ENCODE measurements at regions not wholly inside any gene's neighbourhood (a gene's known extent, or its start where the extent isn't known, plus 50 kb on each side); places are given as distances from the start of the nearest gene placed in this dataset.

DNA sequence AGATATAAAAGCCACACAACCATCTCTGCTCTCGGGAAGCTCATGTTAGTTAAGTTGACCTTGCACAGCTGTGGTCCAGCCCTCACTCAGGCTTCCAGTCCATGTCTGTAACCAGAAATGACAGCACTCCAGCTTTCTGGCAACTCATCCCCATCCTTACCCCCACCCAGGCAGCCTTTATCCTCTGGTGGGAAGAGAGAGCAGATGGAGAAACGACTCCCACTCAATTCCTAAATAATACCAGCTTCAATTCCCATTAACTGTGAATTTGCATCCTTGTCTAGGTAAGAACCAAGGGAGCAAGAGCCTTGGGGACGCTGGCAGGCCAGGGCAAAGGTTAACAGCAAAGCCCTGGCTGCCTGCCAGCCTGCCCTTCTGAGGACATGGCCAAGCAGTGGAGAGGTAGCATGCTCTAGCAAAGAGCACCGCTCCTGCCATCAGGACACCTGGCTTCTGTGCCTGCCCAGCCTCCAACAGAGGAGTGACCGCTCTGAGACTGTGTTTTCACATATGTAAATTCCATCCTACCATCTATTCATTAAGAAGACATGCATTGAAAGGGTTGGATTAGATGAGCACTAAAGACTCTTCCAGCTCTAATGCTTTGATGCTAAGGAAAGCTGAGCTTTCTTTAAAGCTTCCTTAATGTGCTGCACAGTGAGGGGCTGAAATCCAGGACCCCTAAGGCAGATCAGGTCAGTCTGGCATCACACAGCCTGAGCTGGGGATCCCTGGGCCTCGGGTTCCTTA lies 236.1 kb downstream of the GRIN2B start:
- H3K9me3 ChIP-seq (ENCODE audit: control insufficient read depth, low read length), result no peaks in the 10 kb centered on the region
- no peak overlapping the region for H3K9ac ChIP-seq (ENCODE audit: low read length)
- H3K4me3 ChIP-seq (ENCODE audit: low read length), result no peak overlapping the region
- H3K27me3 ChIP-seq (ENCODE audit: control insufficient read depth, insufficient read depth, low read length), result no peaks in the 10 kb centered on the region
- H3K36me3 ChIP-seq (ENCODE audit: control insufficient read depth, insufficient read depth, low read length), result no peaks in the 10 kb centered on the region
- no peaks in the 10 kb centered on the region for H3K4me1 ChIP-seq (ENCODE audit: control insufficient read depth, insufficient read depth, low read length)

DNA sequence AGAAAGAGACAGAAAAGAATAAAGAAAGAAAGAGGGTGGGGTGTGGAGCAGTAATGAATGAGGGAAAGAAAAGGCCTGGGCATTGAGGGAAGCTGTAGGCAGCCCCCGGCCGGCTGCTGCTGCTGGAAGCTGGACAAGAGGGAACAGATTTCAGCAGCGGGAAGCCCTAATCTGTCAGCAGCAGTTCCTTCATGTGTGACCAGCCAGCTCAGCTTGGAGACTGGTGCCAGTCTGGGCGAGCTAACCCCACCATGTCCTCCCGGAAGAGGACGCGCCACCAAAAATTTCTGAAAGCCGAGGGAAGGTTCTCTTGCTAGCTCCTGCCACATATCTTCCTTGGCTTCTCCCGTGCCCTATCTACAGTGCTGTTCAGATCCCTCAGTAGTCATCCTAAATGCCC lies 236.8 kb downstream of the GRIN2B start:
- Histone ChIP-seq H3K4me1 (ENCODE audit: control insufficient read depth, insufficient read depth, low read length) (no peaks in the 10 kb centered on the region), H3K9ac (ENCODE audit: low read length) (no peak overlapping the region), H3K36me3 (ENCODE audit: control insufficient read depth, insufficient read depth, low read length) (no peaks in the 10 kb centered on the region), H3K9me3 (ENCODE audit: control insufficient read depth, low read length) (no peaks in the 10 kb centered on the region), H3K27me3 (ENCODE audit: control insufficient read depth, insufficient read depth, low read length) (no peaks in the 10 kb centered on the region), H3K4me3 (ENCODE audit: low read length) (no peak overlapping the region)

GRCh38 chr12:13740149-13740545 lies 241.3 kb downstream of the GRIN2B start:
- H3K36me3 ChIP-seq (ENCODE audit: control insufficient read depth, insufficient read depth, low read length), result no peaks in the 10 kb centered on the region
- no peaks in the 10 kb centered on the region for H3K27me3 ChIP-seq (ENCODE audit: control insufficient read depth, insufficient read depth, low read length)
- H3K4me1 ChIP-seq (ENCODE audit: control insufficient read depth, insufficient read depth, low read length), result no peaks in the 10 kb centered on the region
- H3K4me3 ChIP-seq (ENCODE audit: low read length), result no peak overlapping the region
- no peak overlapping the region for H3K9ac ChIP-seq (ENCODE audit: low read length)
- H3K9me3 ChIP-seq (ENCODE audit: control insufficient read depth, low read length), result no peaks in the 10 kb centered on the region

- H3K9me3 ChIP-seq (ENCODE audit: control insufficient read depth, low read length), result no peaks in the 10 kb centered on the region
- no peak overlapping the region for H3K4me3 ChIP-seq (ENCODE audit: low read length)
- H3K9ac ChIP-seq (ENCODE audit: low read length), result no peak overlapping the region
- no peaks in the 10 kb centered on the region for H3K36me3 ChIP-seq (ENCODE audit: control insufficient read depth, insufficient read depth, low read length)
- no peaks in the 10 kb centered on the region for H3K4me1 ChIP-seq (ENCODE audit: control insufficient read depth, insufficient read depth, low read length)
- H3K27me3 ChIP-seq (ENCODE audit: control insufficient read depth, insufficient read depth, low read length), result no peaks in the 10 kb centered on the region
Observed at GRCh38 chr12:13735734-13736133, 245.7 kb downstream of the GRIN2B start.

DNA sequence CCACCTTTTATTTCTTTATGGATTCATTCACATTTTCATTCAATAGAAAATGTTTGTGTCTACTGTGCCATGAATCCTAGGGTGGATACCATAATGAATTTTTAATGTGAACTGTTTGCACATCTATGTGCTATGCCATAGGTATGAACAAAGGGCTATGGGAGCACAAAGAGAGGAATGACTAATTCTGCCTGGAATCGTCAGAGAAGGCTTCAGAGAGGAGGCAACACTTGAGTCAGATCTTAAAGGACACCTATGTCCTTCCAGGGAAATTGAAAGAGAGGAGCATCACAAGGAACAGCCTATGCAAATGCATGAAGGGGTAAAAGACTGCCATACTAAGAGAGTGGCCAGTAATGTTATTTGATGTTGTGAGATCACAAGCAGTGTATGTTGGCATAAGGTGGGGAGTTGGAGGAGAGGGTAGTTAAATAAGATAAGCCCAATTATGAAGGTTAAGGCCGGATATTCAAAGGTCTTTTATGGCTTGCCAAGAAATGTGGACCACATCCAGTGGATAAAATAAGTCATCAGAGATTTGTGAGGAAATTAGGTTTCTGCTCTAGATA lies 246.7 kb downstream of the GRIN2B start:
- H3K9ac ChIP-seq (ENCODE audit: low read length), result no peak overlapping the region
- H3K36me3 ChIP-seq (ENCODE audit: control insufficient read depth, insufficient read depth, low read length), result no peaks in the 10 kb centered on the region
- no peaks in the 10 kb centered on the region for H3K27me3 ChIP-seq (ENCODE audit: control insufficient read depth, insufficient read depth, low read length)
- no peak overlapping the region for H3K4me3 ChIP-seq (ENCODE audit: low read length)
- H3K4me1 ChIP-seq (ENCODE audit: control insufficient read depth, insufficient read depth, low read length), result no peaks in the 10 kb centered on the region
- H3K9me3 ChIP-seq (ENCODE audit: control insufficient read depth, low read length), result no peaks in the 10 kb centered on the region

DNA sequence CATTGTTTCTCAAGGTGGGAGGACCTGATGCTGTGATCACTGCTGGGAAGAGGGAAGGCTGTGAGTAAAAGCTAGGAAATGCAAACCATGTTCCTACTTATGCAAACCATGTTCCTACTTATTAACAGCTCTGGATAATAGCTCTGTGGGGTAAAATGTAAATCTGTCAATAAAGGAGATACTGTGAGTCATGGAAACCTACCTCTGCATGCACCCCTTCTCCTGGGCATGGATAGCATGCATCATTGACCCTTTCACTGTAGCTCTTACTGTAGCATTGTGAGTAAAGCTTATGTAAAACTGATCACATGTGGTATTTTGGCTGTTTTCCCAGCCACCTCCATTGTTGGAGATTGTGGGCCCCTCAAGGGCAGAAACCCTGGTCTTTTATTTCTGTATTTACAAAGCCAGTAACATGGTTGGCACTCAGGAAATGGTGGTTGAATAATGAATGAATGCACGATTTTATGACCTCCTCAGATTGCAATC lies 253.7 kb downstream of the GRIN2B start:
- Histone ChIP-seq H3K9me3 (ENCODE audit: control insufficient read depth, low read length) (no peaks in the 10 kb centered on the region), H3K27me3 (ENCODE audit: control insufficient read depth, insufficient read depth, low read length) (no peaks in the 10 kb centered on the region), H3K9ac (ENCODE audit: low read length) (no peak overlapping the region), H3K4me3 (ENCODE audit: low read length) (no peak overlapping the region), H3K36me3 (ENCODE audit: control insufficient read depth, insufficient read depth, low read length) (no peaks in the 10 kb centered on the region), H3K4me1 (ENCODE audit: control insufficient read depth, insufficient read depth, low read length) (no peaks in the 10 kb centered on the region)

- no peaks in the 10 kb centered on the region for H3K4me1 ChIP-seq (ENCODE audit: control insufficient read depth, insufficient read depth, low read length)
- no peaks in the 10 kb centered on the region for H3K9me3 ChIP-seq (ENCODE audit: control insufficient read depth, low read length)
Observed at GRCh38 chr12:13725049-13725448, 256.4 kb downstream of the GRIN2B start.

DNA sequence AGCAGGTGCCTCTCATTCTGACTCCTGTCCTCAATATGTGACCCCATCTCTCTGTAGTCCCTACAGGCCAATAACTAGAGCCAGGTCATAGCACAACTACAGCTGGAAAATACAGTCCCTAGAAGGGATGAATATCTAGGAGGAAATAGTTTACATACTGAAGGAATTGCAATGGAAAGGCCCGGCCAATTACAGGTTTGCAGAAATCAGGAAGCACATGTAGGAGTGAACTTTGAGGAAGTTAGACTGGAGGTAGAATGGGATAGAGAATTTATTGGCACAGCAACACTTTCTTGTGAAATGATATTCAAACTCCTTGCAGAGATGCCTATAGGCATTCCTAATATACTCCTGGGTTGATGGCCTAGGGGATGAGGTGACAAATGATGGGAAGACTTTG lies 257.3 kb downstream of the GRIN2B start:
- Histone ChIP-seq H3K4me1 (ENCODE audit: control insufficient read depth, insufficient read depth, low read length) (no peaks in the 10 kb centered on the region), H3K9me3 (ENCODE audit: control insufficient read depth, low read length) (no peaks in the 10 kb centered on the region), H3K27me3 (ENCODE audit: control insufficient read depth, insufficient read depth, low read length) (no peaks in the 10 kb centered on the region), H3K36me3 (ENCODE audit: control insufficient read depth, insufficient read depth, low read length) (no peaks in the 10 kb centered on the region), H3K4me3 (ENCODE audit: low read length) (no peak overlapping the region), H3K9ac (ENCODE audit: low read length) (no peak overlapping the region)

More at GRCh38 chr12:13725049-13725448, 256.4 kb downstream of the GRIN2B start:
- Histone ChIP-seq H3K36me3 (ENCODE audit: control insufficient read depth, insufficient read depth, low read length) (no peaks in the 10 kb centered on the region), H3K27me3 (ENCODE audit: control insufficient read depth, insufficient read depth, low read length) (no peaks in the 10 kb centered on the region), H3K9ac (ENCODE audit: low read length) (no peak overlapping the region), H3K4me3 (ENCODE audit: low read length) (no peak overlapping the region)

- Histone ChIP-seq H3K36me3 (ENCODE audit: control insufficient read depth, insufficient read depth, low read length) (no peaks in the 10 kb centered on the region), H3K4me3 (ENCODE audit: low read length) (no peak overlapping the region), H3K27me3 (ENCODE audit: control insufficient read depth, insufficient read depth, low read length) (no peaks in the 10 kb centered on the region), H3K4me1 (ENCODE audit: control insufficient read depth, insufficient read depth, low read length) (no peaks in the 10 kb centered on the region), H3K9me3 (ENCODE audit: control insufficient read depth, low read length) (no peaks in the 10 kb centered on the region), H3K9ac (ENCODE audit: low read length) (no peak overlapping the region)
Observed at GRCh38 chr12:13719986-13720385, 261.4 kb downstream of the GRIN2B start.

- Histone ChIP-seq H3K4me1 (ENCODE audit: control insufficient read depth, insufficient read depth, low read length) (peaks cover 9% of the 10 kb centered on the region), H3K27me3 (ENCODE audit: control insufficient read depth, insufficient read depth, low read length) (no peaks in the 10 kb centered on the region), H3K9me3 (ENCODE audit: control insufficient read depth, low read length) (no peaks in the 10 kb centered on the region), H3K4me3 (ENCODE audit: low read length) (no peak overlapping the region), H3K36me3 (ENCODE audit: control insufficient read depth, insufficient read depth, low read length) (no peaks in the 10 kb centered on the region), H3K9ac (ENCODE audit: low read length) (no peak overlapping the region)
Observed at GRCh38 chr12:13718271-13718670, 263.1 kb downstream of the GRIN2B start.

DNA sequence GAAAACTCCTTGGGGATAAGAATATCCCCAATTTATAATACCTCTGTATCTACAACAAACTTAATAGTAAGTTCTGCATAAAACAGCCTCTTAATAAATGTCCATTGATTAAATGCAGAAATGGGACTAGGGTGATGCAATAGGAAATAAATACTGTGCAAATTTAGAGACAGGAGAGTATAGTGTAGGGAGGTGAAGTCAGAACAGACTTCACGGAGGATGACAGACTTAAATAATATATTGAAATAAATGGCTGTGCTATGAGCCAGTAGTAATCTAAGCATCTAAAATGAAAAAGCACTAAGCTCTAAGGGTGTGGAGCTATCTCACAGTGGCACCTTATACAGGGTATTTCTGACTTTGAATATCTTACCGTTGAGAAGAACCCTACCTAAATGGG lies 265.3 kb downstream of the GRIN2B start:
- H3K4me1 ChIP-seq (ENCODE audit: control insufficient read depth, insufficient read depth, low read length), result peaks cover 9% of the 10 kb centered on the region
- no peak overlapping the region for H3K4me3 ChIP-seq (ENCODE audit: low read length)
- no peak overlapping the region for H3K9ac ChIP-seq (ENCODE audit: low read length)
- no peaks in the 10 kb centered on the region for H3K36me3 ChIP-seq (ENCODE audit: control insufficient read depth, insufficient read depth, low read length)
- H3K27me3 ChIP-seq (ENCODE audit: control insufficient read depth, insufficient read depth, low read length), result no peaks in the 10 kb centered on the region
- no peaks in the 10 kb centered on the region for H3K9me3 ChIP-seq (ENCODE audit: control insufficient read depth, low read length)

- no peak overlapping the region for H3K4me3 ChIP-seq (ENCODE audit: low read length)
Observed at GRCh38 chr12:13713556-13714410, 267.6 kb downstream of the GRIN2B start.

More at GRCh38 chr12:13713556-13714410, 267.6 kb downstream of the GRIN2B start:
- peaks cover 9% of the 10 kb centered on the region for H3K4me1 ChIP-seq (ENCODE audit: control insufficient read depth, insufficient read depth, low read length)
- H3K36me3 ChIP-seq (ENCODE audit: control insufficient read depth, insufficient read depth, low read length), result no peaks in the 10 kb centered on the region
- H3K27me3 ChIP-seq (ENCODE audit: control insufficient read depth, insufficient read depth, low read length), result no peaks in the 10 kb centered on the region
- H3K9ac ChIP-seq (ENCODE audit: low read length), result no peak overlapping the region
- no peaks in the 10 kb centered on the region for H3K9me3 ChIP-seq (ENCODE audit: control insufficient read depth, low read length)

Measured in mucosa of stomach (tissue), 1 donor.